ENCODE measurements at regions not wholly inside any gene's neighbourhood (a gene's known extent, or its start where the extent isn't known, plus 50 kb on each side); places are given as distances from the start of the nearest gene placed in this dataset.

DNA sequence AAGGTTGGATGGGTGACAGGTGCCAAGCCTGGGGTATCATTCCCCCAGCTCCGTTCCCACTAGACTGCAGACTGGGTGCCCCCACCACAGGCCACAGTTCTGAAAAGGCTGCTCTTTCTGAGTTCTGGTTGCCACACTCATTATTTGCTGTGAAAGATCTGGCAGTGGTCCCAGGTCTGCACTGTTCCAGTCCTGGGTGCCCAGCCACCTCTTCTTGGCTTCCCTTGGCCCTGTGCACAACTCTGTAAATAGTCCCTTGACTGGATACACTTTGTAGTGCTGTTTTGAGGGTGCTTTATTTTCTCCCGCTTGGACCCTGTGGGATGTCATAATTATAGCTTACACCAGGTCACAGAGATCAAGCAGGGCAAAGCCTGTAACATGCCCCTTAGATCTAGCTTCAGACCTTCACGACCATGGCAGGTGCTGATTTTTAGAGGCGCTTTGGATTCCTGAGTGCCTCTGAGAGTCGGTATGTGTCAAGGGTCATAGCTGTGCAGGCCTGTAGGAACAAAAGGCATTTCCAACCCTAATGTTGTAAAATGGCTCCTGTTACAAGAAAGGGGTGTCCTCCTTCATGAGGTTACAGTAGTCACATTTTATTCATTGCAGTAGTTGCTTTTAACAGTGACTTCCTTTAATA lies 344.9 kb downstream of the ICE1 start:
- Histone ChIP-seq H3K36me3 (replicated peaks; ENCODE audit: insufficient read depth, low read length) (no peaks in the 10 kb centered on the region), H3K9me3 (replicated peaks; ENCODE audit: insufficient read depth, low read length) (no peaks in the 10 kb centered on the region), H3K4me1 (ENCODE audit: low read length) (no peaks in the 10 kb centered on the region), H3K4me3 (ENCODE audit: low read length) (no peak overlapping the region), H3K27me3 (replicated peaks; ENCODE audit: insufficient read depth, low read length) (no peaks in the 10 kb centered on the region), H3K79me2 (ENCODE audit: low read length) (no peaks in the 10 kb centered on the region), H4K20me1 (ENCODE audit: insufficient read depth, low read length) (no peaks in the 10 kb centered on the region), H3K9ac (ENCODE audit: low read length) (no peak overlapping the region), H3F3A (ENCODE audit: insufficient read depth, low read length) (no peaks in the 10 kb centered on the region), H3K4me2 (ENCODE audit: low read depth, low read length) (no peak overlapping the region), H2AFZ (ENCODE audit: low read length) (no peak overlapping the region), H3K27ac (ENCODE audit: low read length) (no peak overlapping the region), H3K9me2 (replicated peaks; ENCODE audit: insufficient read depth, low read length) (no peaks in the 10 kb centered on the region)
- DNase-seq, result no peak
- TF ChIP-seq EZH2phosphoT487 (IDR thresholded peaks at IDR 0.05; ENCODE audit: low read length) (no peak), EZH2 (optimal IDR thresholded peaks at IDR 0.05; ENCODE audit: low read depth, low read length) (no peak)
- TF ChIP-seq, protein P1, sequence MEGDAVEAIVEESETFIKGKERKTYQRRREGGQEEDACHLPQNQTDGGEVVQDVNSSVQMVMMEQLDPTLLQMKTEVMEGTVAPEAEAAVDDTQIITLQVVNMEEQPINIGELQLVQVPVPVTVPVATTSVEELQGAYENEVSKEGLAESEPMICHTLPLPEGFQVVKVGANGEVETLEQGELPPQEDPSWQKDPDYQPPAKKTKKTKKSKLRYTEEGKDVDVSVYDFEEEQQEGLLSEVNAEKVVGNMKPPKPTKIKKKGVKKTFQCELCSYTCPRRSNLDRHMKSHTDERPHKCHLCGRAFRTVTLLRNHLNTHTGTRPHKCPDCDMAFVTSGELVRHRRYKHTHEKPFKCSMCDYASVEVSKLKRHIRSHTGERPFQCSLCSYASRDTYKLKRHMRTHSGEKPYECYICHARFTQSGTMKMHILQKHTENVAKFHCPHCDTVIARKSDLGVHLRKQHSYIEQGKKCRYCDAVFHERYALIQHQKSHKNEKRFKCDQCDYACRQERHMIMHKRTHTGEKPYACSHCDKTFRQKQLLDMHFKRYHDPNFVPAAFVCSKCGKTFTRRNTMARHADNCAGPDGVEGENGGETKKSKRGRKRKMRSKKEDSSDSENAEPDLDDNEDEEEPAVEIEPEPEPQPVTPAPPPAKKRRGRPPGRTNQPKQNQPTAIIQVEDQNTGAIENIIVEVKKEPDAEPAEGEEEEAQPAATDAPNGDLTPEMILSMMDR (IDR thresholded peaks at IDR 0.05; ENCODE audit: low read length), result no peak

DNA sequence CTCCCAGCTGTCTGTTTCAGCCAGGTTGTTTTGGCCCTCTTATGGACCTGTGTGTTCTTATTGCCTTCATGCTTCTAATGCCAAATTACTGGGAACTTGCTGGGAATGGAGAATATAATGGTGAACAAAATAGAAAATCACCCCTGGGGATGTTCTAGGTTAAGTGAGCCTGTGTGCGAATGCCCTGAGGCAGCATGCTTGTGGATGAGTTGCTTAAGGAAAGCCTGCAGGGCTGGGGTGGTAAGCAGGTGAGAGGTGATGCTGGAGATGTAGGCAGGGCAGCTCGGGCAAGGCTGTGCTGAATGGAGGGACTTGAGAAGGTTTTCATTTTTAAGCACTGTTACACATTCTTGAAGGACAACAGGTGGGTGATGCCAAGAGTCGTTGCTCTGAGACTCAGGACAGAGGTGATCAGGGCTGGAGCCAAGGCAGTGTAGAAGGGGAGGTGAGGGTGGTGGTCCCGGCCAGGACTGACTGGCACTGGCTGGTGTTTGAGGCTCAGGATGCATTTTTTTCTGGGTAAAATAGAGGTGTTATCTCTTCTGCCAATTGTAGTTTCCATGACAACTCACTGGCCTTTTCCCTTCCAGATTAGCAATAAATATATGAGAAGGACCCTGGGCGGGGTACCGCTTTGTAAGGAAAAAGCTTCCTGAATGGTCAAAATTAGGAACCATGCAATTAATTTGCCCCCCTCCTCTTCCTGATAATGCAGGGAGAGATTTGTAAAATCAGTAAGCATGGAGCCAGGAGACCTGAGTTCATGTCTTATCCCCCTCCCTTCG lies 342.8 kb downstream of the ICE1 start:
- no peaks in the 10 kb centered on the region for H3F3A ChIP-seq (ENCODE audit: insufficient read depth, low read length)
- TF ChIP-seq EZH2phosphoT487 (IDR thresholded peaks at IDR 0.05; ENCODE audit: low read length), result no peak
- no peaks in the 10 kb centered on the region for H3K9me3 ChIP-seq (replicated peaks; ENCODE audit: insufficient read depth, low read length)
- H3K9ac ChIP-seq (ENCODE audit: low read length), result no peak overlapping the region
- H3K4me2 ChIP-seq (ENCODE audit: low read depth, low read length), result no peak overlapping the region
- H3K4me1 ChIP-seq (ENCODE audit: low read length), result no peaks in the 10 kb centered on the region
- H4K20me1 ChIP-seq (ENCODE audit: insufficient read depth, low read length), result no peaks in the 10 kb centered on the region
- no peak for DNase-seq
- no peaks in the 10 kb centered on the region for H3K9me2 ChIP-seq (replicated peaks; ENCODE audit: insufficient read depth, low read length)
- H3K36me3 ChIP-seq (replicated peaks; ENCODE audit: insufficient read depth, low read length), result no peaks in the 10 kb centered on the region
- H3K79me2 ChIP-seq (ENCODE audit: low read length), result no peaks in the 10 kb centered on the region
- H2AFZ ChIP-seq (ENCODE audit: low read length), result no peak overlapping the region
- no peak overlapping the region for H3K4me3 ChIP-seq (ENCODE audit: low read length)
- H3K27ac ChIP-seq (ENCODE audit: low read length), result no peak overlapping the region
- H3K27me3 ChIP-seq (replicated peaks; ENCODE audit: insufficient read depth, low read length), result no peaks in the 10 kb centered on the region

- TF ChIP-seq EZH2 (optimal IDR thresholded peaks at IDR 0.05; ENCODE audit: low read depth, low read length) (no peak), EZH2phosphoT487 (IDR thresholded peaks at IDR 0.05; ENCODE audit: low read length) (no peak)
- TF ChIP-seq, protein P1 (IDR thresholded peaks at IDR 0.05; ENCODE audit: low read length), result no peak
- Histone ChIP-seq H3K9me2 (replicated peaks; ENCODE audit: insufficient read depth, low read length) (no peaks in the 10 kb centered on the region), H3K27ac (ENCODE audit: low read length) (no peak overlapping the region), H3K27me3 (replicated peaks; ENCODE audit: insufficient read depth, low read length) (no peaks in the 10 kb centered on the region), H2AFZ (ENCODE audit: low read length) (no peak overlapping the region), H3K4me2 (ENCODE audit: low read depth, low read length) (no peak overlapping the region), H3K4me1 (ENCODE audit: low read length) (no peaks in the 10 kb centered on the region), H3F3A (ENCODE audit: insufficient read depth, low read length) (no peaks in the 10 kb centered on the region), H3K9ac (ENCODE audit: low read length) (no peak overlapping the region), H3K4me3 (ENCODE audit: low read length) (no peak overlapping the region), H4K20me1 (ENCODE audit: insufficient read depth, low read length) (no peaks in the 10 kb centered on the region), H3K36me3 (replicated peaks; ENCODE audit: insufficient read depth, low read length) (no peaks in the 10 kb centered on the region), H3K79me2 (ENCODE audit: low read length) (no peaks in the 10 kb centered on the region), H3K9me3 (replicated peaks; ENCODE audit: insufficient read depth, low read length) (no peaks in the 10 kb centered on the region)
- no peak for DNase-seq
Observed at GRCh38 chr5:5764246-5764645, 341.8 kb downstream of the ICE1 start.

DNA sequence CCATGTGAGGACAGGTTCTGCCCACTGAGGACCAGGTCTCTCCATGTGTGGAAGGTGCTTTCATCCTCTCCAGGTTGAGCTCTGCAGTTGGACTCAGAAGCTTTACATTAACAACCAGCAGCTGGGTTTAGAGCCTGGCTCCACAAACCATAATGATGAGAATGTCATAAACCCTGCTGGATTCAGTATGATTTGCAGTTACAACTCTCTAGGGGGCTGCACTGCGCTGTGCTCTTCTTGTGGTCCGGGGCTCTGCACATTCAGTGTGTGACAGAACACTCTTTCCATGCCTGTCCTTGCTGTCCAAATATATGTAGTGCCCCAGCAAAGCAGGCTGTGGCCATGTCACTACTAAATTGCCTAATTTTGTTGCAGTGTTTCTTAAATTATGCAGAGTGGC lies 334.3 kb downstream of the ICE1 start:
- DNase-seq, result no peak
- Histone ChIP-seq H3K4me2 (ENCODE audit: low read depth, low read length) (no peak overlapping the region), H3K9ac (ENCODE audit: low read length) (no peak overlapping the region), H3K9me3 (replicated peaks; ENCODE audit: insufficient read depth, low read length) (no peaks in the 10 kb centered on the region), H2AFZ (ENCODE audit: low read length) (no peak overlapping the region), H3K4me1 (ENCODE audit: low read length) (peaks cover 41% of the 10 kb centered on the region), H3K79me2 (ENCODE audit: low read length) (no peaks in the 10 kb centered on the region), H3K4me3 (ENCODE audit: low read length) (no peak overlapping the region), H3K36me3 (replicated peaks; ENCODE audit: insufficient read depth, low read length) (no peaks in the 10 kb centered on the region), H4K20me1 (ENCODE audit: insufficient read depth, low read length) (no peaks in the 10 kb centered on the region), H3F3A (ENCODE audit: insufficient read depth, low read length) (peaks cover 12% of the 10 kb centered on the region), H3K27ac (ENCODE audit: low read length) (no peak overlapping the region), H3K27me3 (replicated peaks; ENCODE audit: insufficient read depth, low read length) (no peaks in the 10 kb centered on the region), H3K9me2 (replicated peaks; ENCODE audit: insufficient read depth, low read length) (no peaks in the 10 kb centered on the region)
- TF ChIP-seq EZH2phosphoT487 (IDR thresholded peaks at IDR 0.05; ENCODE audit: low read length) (no peak), EZH2 (optimal IDR thresholded peaks at IDR 0.05; ENCODE audit: low read depth, low read length) (no peak)
- TF ChIP-seq, protein P1 (IDR thresholded peaks at IDR 0.05; ENCODE audit: low read length), result no peak

All from MM.1S (cell line).